Inferior parietal cortex (tissue), 1 donor: ENCODE measurements at regions not wholly inside any gene's neighbourhood (a gene's known extent, or its start where the extent isn't known, plus 50 kb on each side); places are given as distances from the start of the nearest gene placed in this dataset.
"Not testable (repeated sequence)": the region's sequence is repeated elsewhere in the genome, so short reads cannot be mapped to it uniquely, and the experiment has no call there.

Source experiments
- DNase-seq: peaks from one replicate; pipeline ENCODE4 v3.0.0-alpha.2; 2016; ENCODE audit errors: extremely low spot score

GRCh38 chr6:111925296-111925695 lies 52.0 kb upstream of the FYN start:
- no peak for DNase-seq

DNA sequence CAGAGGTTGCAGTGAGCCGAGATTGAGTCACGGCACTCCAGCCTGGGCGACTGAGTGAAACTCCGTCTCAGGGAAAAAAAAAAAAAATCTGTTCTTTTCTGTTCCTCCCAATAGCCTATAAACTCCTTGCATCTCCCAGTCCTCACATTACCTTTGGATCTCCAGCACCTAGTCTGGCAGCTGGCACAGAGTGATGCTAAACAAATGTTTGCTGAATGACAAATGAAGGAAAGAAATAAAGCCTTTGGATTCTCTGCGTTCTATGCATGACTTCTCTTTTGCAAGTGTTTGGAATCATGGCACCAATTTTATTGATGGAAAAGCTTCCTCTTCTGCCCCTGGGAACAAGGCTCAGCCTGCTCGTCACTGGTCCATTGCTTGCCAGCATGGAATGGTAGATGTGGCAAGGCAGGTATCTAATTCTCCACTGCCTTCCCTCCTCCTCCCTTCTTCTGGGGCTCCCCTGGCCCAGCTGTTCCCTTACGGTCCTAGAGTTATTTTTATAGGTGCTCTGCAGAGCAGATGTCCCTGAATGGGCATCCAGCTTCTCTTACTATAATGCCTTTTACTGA lies 53.6 kb upstream of the FYN start:
- DNase-seq = no peak

- no peak for DNase-seq
These were observed 54.1 kb upstream of the FYN start for GRCh38 chr6:111927321-111927720.

DNA sequence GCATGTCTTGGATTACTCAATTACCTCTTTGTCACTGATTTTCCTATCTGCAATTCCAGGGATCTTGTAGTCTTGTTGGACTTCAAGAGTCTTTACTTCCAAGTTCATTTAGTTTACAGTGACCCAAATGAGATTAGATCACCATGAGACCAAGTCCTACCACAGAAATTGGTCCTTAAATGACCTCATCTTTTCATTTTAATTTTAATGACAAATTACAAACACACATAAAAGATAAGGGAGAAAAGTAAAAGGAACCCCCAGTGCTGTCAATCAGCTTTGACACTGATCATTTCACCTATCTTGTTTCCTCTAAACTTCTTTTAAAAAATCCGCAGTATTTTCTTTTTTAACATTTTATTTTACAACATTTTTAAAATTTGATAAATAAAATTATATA lies 54.9 kb upstream of the FYN start:
- DNase-seq = no peak

DNA sequence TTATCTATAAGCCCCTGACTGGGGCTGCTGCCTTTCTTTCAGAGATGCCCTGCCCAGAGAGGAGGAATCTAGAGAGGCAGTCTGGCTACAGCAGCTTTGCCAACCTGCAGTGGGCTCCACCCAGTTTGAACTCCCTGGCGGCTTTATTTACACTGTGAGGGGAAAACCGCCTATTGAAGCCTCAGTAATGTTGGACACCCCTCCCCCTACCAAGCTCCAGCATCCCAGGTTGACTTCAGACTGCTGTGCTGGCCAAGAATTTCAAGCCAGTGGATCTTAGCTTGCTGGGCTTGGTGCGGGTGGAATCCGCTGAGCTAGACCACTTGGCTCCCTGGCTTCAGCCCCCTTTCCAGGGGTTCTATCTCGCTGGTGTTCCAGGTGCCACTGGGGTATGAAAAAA lies 61.4 kb upstream of the FYN start:
- not testable (repeated sequence) for DNase-seq

GRCh38 chr6:111936718-111937117 lies 63.5 kb upstream of the FYN start:
- no peak for DNase-seq

DNA sequence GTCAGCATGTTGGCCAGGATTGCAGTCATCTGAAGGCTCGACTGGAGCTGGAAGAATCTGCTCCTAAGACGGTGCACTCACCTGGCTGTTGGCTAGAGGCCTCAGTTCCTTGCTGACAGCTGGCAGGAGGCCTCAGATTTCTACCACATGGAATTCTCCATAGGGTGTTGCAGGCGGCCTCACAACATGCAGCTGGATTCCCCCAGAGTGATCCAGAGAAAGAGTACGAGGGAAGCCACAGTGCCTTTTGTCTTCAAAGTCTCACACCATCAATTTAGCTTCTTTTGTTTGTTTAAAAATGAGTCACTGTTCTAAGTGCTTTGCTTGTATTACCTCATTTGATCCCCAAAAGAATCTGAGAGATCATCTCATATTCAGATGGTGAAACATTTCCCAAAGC lies 65.5 kb upstream of the FYN start:
- DNase-seq = no peak

GRCh38 chr6:111939902-111940301 lies 66.7 kb upstream of the FYN start:
- no peak for DNase-seq

- DNase-seq = no peak
These were observed 67.5 kb upstream of the FYN start for GRCh38 chr6:111940801-111941200.

DNA sequence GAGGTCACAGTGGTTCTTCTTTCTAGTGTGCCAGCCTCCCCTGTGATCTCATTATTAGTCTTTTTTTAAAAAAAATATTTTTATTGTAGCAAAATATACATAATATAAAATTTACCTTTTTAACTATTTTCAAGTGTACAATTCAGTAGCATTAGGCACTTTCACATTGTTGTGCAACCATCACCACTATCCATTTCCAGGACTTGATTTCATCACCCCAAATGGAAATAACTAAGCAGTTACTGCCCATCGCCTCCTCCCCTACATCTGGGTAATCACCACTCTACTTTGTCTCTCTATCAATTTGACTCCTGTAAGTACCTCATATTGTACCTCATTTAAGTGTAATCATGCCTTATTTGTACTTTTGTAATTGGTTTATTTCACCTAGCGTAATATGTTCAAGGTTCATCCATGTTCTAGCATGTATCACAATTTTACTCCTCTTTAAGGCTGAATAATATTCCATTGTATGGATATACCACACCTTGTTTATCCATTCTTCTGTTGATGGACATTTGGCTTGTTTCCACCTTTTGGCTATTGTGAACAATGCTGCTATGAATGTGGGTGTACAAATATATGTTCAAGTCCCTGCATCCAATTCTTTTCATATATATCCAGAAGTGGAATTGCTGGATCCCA lies 68.6 kb upstream of the FYN start:
- no peak for DNase-seq

DNA sequence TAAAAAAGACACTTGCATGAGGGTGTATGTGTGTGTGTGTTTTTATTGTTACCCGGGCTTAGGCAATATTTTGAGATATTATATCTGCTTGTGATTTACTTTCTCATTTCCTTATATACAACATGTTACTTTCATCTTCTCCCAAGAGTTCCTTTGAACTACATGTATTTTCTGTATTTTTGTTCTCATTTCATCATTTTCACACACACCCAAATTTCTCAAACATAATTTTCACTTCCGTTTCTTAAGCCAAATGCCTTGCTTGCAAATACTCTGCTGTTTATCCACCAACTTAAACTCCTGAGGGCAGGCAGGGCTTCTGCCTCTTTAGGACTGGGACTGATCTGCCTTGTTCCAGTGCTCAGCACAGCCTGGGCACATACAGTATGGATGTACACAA lies 69.3 kb upstream of the FYN start:
- no peak for DNase-seq

GRCh38 chr6:111943266-111943665 lies 70.0 kb upstream of the FYN start:
- no peak for DNase-seq

DNA sequence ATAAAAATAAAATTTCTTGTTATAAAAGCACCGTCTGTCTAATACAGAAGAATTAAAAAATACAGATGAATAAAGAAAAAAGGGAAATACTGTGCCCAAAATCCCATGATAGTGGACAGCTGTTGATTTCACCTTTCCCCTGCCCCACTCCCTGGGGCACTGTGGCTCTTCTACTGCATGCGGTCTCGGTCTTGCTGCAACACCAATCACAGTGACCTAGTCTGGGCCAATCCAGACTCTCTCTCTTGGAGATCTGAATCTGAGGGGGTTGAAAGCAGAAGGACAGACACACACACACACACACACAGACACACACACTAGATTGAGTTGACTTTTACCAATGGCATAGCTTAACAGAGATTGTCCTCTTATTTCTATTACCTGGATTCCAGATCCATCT lies 70.5 kb upstream of the FYN start:
- no peak for DNase-seq

GRCh38 chr6:111944541-111944940 lies 71.3 kb upstream of the FYN start:
- DNase-seq = no peak

DNA sequence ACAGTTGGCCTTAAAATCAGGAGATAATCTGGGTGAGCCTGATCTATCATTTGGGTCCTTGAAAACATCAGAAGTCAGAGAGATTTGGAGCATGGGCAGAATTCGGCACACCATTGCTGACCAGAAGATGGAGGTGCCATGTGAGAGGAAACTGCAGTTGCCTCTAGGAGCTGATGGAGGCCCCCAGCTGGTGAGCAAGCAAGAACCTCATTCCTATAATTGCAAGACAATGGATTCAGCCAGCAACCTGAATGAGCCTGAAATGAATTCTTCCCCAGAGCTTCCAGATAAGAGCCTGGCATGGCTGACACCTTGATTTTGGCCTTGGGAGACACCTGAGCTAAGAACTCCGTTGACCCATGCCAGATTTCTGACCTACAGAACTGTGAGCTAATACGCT lies 76.3 kb upstream of the FYN start:
- DNase-seq = no peak

GRCh38 chr6:111949984-111950383 lies 76.7 kb upstream of the FYN start:
- DNase-seq = not testable (repeated sequence)

DNA sequence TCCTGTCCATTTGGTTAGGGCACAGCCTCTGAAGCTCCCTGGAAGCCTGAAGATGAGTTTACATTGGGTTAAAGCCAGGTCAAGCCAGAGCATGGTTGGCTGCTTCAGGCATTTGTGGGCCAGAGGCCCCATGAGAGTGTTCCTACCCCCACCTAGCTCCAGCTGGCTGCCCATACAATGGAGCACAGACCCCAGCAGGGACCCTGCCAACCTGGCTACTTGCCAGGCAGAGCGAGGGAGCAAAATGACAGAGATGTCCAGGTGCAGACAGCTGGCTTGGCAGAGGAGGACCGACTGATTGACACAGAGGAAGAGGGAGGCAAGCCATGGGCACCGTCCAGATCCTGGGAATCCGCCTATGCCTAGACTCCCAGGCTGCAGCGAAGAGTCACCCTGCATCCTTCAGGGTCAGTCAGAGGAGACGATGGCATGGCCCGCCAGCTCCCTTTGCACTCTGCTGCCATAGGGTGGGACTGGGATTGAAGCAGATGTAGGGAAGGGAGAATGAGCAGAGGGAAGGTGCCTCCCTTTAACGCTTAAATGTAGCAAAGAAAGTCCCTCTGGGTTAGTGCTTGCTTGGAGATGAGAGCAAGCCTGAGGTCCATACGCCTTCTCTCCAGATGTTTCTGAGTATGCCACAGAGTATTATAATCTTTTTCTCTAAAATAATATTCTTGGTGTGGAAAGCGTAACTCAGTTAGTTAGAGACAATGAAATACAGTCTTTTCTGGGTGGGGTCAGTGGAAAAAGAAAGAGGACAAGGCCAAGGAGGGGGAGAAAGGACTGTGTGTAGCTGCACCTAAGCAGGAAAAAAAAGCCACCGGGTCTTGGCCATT lies 77.6 kb upstream of the FYN start:
- no peak for DNase-seq

DNA sequence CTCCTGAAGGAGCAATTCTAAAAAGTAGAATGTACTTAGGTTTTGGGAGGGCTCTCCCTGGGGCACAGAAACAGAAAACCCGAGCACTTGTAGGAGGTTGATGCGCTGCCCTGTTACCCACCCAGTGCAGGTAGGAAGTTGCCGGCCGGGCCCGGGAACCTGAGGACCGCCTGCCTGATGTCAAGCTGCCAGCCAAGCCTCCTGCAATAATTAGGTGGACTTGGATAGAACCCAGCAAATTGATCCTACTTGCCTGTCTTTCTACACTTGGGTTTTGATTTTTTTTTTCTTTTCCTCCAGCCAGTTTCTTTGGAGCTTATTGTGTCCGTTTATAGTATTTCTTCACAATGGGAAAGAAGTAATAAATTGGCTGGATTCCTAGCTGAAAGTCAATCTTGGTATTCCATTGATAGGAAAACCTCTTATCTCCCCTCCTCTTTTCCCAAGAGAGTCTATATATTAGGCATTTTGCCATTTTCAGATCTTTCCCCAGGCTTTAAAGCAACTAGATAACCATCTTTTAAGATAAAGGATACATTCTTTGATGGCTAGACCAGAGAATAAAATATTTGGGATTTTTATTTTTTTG lies 78.3 kb upstream of the FYN start:
- no peak for DNase-seq

DNA sequence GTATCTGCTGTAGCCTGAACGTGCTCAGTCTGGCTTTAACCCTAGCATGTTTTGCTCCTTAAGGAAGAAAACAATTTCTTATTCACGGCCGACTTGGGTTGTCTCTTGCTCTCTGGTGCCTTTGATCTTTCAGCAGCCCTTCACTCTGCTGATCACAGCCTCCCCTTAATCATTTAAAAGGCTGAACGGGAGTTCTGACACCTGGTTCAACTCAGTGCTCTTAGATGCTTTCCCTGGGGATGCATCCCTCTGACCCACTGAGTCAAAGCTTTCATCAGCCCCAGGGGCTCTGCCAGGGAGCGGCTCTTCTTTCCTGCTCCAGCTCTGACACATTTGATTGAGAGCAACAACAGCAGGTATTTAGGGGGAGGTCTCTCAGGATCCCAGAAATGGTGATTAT lies 79.0 kb upstream of the FYN start:
- no peak for DNase-seq

DNA sequence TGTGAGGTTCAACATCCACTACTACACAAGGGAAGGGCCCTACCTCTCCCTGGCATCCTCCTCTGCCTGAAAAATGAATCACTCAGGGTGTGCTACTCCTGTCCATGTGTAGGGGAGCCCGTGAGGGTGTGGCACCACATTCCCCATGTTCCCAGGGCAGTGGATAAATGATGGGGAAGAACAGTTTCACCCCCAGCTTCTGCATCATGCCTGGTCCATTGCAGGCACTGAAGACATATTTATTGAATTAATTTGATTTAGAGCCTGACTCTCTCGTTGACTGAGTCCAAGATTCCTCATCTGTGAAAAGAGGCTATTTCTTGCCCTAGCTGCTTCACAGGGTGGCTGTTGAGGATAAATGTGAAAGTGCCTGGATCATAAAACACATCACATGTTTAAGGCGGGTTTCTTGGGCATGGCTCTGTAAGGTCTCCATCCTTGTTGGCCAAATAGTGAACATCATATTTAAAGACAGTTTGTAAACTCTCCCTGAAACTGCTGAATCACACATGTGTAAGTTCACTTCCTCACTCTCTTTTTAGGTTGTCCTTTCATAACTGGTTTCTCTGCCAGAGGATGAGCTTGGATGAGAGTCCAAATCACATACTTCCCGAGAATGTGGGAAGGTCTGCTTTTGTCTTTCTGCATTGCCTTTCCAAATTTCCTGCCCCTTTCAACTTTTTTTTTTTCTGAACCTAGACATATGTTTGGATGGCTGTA lies 79.7 kb upstream of the FYN start:
- no peak for DNase-seq

GRCh38 chr6:111956098-111956497 lies 82.8 kb upstream of the FYN start:
- DNase-seq = no peak

DNA sequence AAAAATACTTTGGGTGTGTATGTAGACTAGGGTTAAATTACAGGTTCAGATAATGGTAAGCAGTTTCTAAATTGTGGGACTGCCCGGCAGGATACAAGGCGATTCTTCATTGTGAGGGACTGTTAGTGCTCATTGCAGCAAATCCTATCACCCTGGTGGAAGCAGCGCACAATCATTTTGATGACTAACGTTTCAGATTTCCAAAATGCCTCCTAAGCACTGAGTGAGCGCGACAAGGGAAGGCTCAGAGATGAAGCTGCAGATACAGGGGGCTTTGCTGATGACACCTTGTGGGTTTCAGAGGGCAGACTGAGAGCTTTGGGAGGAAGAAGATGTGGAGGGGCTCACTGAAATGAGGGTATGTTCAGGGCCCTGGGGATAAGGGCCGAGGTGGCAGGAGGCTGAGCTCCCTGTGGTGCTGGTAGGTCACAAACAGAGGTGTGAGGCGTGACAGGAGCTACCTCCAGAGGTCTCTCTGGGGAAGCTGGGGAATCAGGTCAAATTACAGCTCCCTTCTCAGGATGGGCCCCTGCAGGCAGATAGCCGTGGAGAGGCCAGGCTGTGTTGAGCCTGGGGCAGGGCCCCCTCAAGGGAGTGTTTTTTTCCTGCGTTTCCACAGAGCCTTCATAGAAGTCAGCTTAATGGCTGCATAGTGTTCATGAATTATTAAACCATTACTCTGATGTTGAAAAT lies 84.5 kb upstream of the FYN start:
- DNase-seq = no peak
